ENCODE measurements at regions not wholly inside any gene's neighbourhood (a gene's known extent, or its start where the extent isn't known, plus 50 kb on each side); places are given as distances from the start of the nearest gene placed in this dataset.

DNA sequence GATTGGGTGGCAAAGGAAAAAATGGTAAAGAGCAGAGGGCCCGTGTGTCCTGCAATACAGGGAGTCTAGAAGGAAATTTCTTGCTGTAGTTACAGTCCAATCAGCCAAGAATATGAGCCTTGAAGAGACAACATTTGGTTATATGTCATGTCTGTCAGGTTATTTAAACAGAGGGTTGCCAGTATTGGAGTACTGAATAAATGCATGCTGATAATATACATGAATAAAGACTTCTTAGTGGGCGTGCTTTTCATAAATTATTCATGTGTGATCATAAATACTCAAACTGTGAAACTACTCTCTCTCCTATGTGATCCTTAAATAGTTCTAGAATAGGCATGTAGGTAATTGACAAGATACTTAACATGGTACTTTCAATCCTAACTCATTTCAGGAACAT, 249.0 kb downstream of the CRPPA start:
- no peak for DNase-seq (ENCODE audit: low read depth, low spot score)

DNA sequence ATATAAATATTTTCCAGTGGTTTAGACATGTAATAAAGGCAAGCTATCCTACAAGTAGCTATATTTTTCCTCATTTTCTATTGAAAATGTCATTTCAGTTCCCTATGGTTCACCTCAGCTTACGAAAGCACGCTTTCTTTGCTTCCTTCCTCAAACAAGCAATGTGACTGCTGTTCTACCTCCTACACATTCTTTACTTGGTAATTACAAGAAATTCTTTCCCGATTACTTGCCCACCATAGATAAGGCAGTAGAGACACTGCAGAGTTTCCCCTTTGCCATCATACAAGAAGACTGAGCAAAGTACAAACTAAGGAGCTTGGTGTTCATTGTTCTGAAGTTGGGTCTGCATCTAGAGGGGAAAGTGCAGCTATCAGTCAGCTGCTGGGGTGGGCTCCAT, 249.4 kb downstream of the CRPPA start:
- DNase-seq (ENCODE audit: low read depth, low spot score): no peak

GRCh38 chr7:16170671-16171070, 250.7 kb downstream of the CRPPA start:
- DNase-seq (ENCODE audit: low read depth, low spot score): no peak

- no peak for DNase-seq (ENCODE audit: low read depth, low spot score)
Measured at GRCh38 chr7:16169537-16169936, 251.8 kb downstream of the CRPPA start.

DNA sequence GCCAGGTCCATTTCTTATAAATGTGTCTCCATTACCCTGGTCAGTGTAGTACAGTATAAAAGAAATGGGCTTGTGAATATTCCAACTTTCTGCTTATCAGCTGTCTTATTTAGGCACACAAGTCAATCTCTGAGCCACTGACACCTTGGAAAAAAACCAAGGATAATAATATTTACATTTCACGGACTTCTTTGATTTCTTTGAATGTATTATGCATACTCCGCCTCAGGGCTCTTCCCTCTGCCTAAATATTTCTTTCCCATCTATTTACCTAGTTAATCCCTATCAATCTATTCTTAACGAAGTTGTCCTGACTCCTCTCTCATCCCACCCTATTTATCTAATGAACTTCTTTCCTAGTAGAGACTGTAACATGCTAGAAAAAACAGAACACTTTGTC, 253.8 kb downstream of the CRPPA start:
- DNase-seq (ENCODE audit: low read depth, low spot score): no peak

DNA sequence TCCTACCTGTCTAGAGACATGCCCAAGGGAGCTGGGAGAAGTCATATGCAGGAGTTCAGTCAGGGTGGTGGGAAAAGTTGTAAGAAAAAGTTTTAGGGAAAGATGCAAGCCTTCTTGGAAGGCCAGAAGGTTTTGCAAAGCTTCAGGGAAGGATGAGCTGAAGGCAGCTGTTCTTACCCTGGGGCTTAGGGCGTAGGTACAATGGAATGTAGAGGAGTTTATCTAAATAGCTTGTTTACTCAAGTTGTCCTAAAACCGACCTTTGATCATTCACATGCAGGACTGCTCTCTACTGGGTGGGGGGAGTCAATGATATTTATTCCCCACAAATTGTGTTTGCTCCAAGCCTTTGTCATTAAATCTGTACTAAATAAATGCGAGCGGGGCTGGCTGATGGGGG, 277.0 kb downstream of the CRPPA start:
- no peak for DNase-seq (ENCODE audit: low read depth, low spot score)

DNA sequence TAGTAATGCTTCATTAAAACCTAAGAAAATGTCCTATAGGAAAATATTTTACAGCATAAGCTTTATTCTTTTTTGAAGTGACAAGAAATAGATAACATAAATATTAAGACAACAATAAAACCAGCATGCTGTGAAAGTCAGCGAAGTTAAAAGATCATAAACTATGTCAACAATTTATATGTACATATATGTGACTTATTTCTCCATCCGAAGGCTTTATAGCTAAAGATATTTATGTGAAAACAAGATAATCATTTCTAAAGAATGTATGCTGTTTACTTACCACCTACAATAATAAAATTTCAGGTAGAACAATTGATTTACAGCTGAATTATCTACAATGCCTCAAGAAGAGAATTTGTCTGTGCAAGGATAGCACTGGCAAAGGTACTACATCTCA, 283.4 kb downstream of the CRPPA start:
- DNase-seq (ENCODE audit: low read depth, low spot score): no peak

DNA sequence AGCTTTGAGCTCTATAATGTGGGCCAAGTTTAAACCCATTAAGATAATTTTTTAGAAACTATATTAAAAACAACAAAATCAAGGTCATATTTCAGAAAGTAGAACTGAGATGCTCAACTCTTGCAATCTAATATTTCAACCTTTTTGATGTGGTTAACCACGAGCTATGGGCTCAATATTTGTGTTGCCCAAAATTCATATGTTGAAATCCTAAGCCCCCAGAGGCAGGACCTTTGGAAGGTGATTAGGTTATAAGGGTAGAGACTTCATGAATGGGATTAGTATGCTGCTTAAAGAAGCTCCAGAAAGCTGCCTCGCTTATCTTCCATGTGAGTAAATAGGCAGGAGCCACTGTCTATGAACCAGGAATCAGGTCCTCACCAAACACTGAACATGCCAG, 284.4 kb downstream of the CRPPA start:
- no peak for DNase-seq (ENCODE audit: low read depth, low spot score)

- no peak for DNase-seq (ENCODE audit: low read depth, low spot score)
Measured at GRCh38 chr7:16135658-16136057, 285.7 kb downstream of the CRPPA start.

- no peak for DNase-seq (ENCODE audit: low read depth, low spot score)
Measured at GRCh38 chr7:16130111-16131110, 290.9 kb downstream of the CRPPA start.

GRCh38 chr7:16129431-16130110, 291.8 kb downstream of the CRPPA start:
- no peak for DNase-seq (ENCODE audit: low read depth, low spot score)

- no peak for DNase-seq (ENCODE audit: low read depth, low spot score)
Measured at GRCh38 chr7:16123117-16123770, 298.1 kb downstream of the CRPPA start.

DNA sequence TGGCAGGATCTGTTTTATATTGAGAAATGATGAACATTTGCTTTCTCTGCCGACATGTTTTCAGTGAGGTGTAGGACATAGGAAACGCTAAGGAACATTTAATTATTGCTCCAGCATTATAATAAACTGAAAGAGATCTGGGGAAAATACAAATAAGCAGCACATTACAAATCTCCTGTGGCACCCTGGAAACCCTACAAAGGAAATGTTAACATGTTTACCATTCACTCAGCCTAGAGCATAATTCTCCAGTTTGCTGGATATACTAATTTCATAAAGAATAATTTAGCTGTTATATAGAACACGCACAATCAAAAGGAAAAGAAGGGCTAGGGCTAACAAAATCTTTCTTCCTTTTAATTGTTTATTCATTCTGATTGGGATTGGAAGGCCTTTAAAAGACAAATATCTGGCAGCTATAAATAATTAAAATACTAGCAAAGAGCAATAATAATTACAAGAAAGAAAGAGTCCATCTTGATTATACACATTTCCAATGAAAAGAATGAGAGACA, 299.4 kb downstream of the CRPPA start:
- DNase-seq (ENCODE audit: low read depth, low spot score): no peak

DNA sequence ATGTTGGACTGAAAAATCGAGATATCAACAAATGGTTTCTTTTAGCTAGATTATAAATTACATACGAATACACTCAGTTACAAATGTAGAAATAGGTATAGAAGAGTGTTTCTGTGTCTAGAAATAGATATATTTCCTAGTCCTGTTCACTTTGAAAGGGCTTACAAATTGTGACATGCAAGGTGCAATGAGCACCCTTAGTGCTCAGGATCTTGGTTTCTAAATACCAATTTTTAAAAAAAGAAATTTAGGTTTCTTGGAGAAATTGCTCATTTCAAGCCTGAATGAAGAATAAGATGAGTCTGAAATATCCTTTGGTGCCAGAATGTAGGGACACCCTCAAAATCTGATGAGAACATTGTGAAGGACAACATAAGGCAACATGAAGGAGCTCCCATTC, 306.0 kb downstream of the CRPPA start:
- DNase-seq (ENCODE audit: low read depth, low spot score): no peak

- no peak for DNase-seq (ENCODE audit: low read depth, low spot score)
Measured at GRCh38 chr7:16114633-16115032, 306.7 kb downstream of the CRPPA start.

GRCh38 chr7:16114071-16114470, 307.3 kb downstream of the CRPPA start:
- DNase-seq (ENCODE audit: low read depth, low spot score): no peak

GRCh38 chr7:16113058-16113457, 308.3 kb downstream of the CRPPA start:
- DNase-seq (ENCODE audit: low read depth, low spot score): no peak

GRCh38 chr7:16106869-16107268, 314.5 kb downstream of the CRPPA start:
- DNase-seq (ENCODE audit: low read depth, low spot score): no peak

GRCh38 chr7:16106300-16106699, 315.0 kb downstream of the CRPPA start:
- no peak for DNase-seq (ENCODE audit: low read depth, low spot score)

GRCh38 chr7:16099302-16099849, 322.0 kb downstream of the CRPPA start:
- DNase-seq (ENCODE audit: low read depth, low spot score): no peak

DNA sequence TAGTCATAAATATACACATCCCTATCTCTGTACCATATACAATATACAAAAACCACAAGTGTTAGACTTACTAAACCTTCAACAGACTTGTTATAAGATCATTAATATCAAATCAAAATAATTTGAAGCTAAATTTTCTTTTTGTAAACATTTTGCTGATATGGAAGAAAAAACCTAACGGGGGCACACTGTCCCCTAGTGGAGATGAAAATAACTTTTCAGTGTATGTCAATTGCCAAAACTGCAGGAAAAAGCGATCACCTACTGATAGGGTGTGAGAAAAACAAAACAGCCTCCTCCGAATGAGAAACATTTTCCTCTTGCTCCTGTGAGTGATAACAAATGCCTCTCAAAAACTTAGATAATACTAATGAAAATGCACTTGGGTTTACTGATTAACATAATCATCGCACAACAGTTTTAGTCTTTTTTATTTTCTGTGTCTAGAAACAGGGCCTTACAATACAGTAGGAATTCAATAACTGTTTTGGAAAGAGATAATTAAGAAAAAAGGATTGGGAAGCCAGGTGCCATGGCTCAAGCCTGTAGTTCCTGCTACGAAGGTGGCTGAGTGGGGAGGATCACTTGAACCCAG, 322.7 kb downstream of the CRPPA start:
- DNase-seq (ENCODE audit: low read depth, low spot score): no peak
